PC-9 (cell line): ENCODE measurements at regions not wholly inside any gene's neighbourhood (a gene's known extent, or its start where the extent isn't known, plus 50 kb on each side); places are given as distances from the start of the nearest gene placed in this dataset.

Experiments
- CTCF ChIP-seq: fragments of 200-600 bp; sonication (generic); conservative IDR thresholded peaks from 2 replicates; pipeline ENCODE4 v1.6.1; 2017; ENCODE audit warnings: mixed run types, antibody characterized with exemption, mild to moderate bottlenecking, moderate library complexity
- EZH2 ChIP-seq: fragments of 200-600 bp; sonication (generic); IDR thresholded peaks from 2 replicates; pipeline ENCODE4 v1.8.0; 2017; ENCODE audit warnings: antibody characterized with exemption, low read depth

DNA sequence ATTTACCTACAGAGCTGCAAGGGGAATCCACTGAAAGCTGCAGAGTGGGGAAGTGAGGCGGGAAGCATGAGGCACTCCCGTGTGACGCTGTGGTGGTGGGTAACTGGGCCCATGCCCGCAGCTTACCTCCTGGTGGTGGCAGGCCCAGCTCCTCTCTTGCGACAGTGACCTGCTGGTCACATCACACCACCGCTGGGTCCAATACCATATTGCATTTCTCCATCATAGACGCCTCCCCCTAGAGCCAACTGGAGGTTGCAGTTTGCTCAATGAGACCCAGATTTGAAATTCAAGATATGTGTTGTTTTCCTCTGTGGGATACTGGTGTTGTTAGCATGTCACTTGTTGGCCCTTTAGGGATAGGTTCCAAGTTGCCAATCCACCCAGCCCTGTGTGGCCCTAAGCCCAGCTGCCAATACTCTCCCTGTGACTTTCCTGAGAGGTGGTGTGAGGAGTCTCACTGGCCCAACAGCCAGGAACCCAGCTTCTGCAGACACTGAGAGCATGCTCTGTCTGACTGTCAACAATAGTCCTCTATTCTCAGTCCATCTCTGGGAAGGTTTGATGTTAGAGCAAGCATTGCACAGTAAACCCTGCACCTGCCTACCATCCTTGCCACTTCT lies 428.3 kb downstream of the GADD45G start:
- TF ChIP-seq CTCF: no peak
- no peak for TF ChIP-seq EZH2
